Endothelial cell (in vitro differentiated cells): ENCODE measurements at regions not wholly inside any gene's neighbourhood (a gene's known extent, or its start where the extent isn't known, plus 50 kb on each side); places are given as distances from the start of the nearest gene placed in this dataset.

ENCODE experiments used
- DNase-seq: peaks from one replicate; pipeline ENCODE4 v3.0.0; 2021; ENCODE audit warnings: low spot score
- H3K27ac Mint-ChIP-seq: one replicate; pipeline ENCODE4 v1.8.0; 2021; ENCODE audit warnings: mixed read lengths, inconsistent platforms; ENCODE audit not compliant: unreplicated experiment
- H3K27me3 Mint-ChIP-seq: one replicate; pipeline ENCODE4 v1.8.0; 2021; ENCODE audit warnings: mild to moderate bottlenecking, moderate library complexity, mixed read lengths, inconsistent platforms; ENCODE audit not compliant: unreplicated experiment
- H3K36me3 Mint-ChIP-seq: one replicate; pipeline ENCODE4 v1.8.0; 2021; ENCODE audit warnings: mild to moderate bottlenecking, low read depth, mixed read lengths, inconsistent platforms; ENCODE audit not compliant: unreplicated experiment
- H3K4me1 Mint-ChIP-seq: one replicate; pipeline ENCODE4 v1.8.0; 2021; ENCODE audit warnings: mild to moderate bottlenecking, mixed read lengths, inconsistent platforms; ENCODE audit not compliant: unreplicated experiment
- H3K4me3 Mint-ChIP-seq: one replicate; pipeline ENCODE4 v1.8.0; 2021; ENCODE audit warnings: mild to moderate bottlenecking, mixed read lengths, inconsistent platforms; ENCODE audit not compliant: unreplicated experiment
- H3K9me3 Mint-ChIP-seq: one replicate; pipeline ENCODE4 v1.8.0; 2021; ENCODE audit warnings: mixed read lengths, inconsistent platforms; ENCODE audit not compliant: unreplicated experiment
- TF ChIP-seq, protein P1 (sequence below): fragments of 200-600 bp; sonication (generic); IDR thresholded peaks from one replicate; pipeline ENCODE4 v1.5.0; 2021; ENCODE audit warnings: antibody characterized with exemption; ENCODE audit not compliant: unreplicated experiment

DNA sequence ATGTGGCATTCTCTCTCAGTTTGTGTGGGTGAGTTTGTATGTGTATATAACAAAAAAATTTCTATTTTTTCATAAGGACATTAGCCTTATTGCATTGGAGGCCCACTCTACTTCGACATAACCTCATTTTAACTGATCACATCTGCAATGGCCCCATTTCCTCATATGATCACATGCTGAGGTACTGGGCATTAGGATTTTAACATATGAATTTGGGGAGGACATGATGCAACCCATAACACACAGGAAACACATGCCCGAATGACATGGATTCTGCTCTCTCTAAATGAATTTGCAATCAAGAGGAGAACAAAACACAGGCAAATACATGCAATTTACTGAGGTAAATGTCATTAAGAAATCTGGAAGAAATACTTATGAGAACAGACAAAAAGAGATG lies 92.1 kb upstream of the COX7C start:
- H3K27ac Mint-ChIP-seq: no peak overlapping the region
- H3K27me3 Mint-ChIP-seq: no peaks in the 10 kb centered on the region
- DNase-seq: no peak
- TF ChIP-seq, protein P1, sequence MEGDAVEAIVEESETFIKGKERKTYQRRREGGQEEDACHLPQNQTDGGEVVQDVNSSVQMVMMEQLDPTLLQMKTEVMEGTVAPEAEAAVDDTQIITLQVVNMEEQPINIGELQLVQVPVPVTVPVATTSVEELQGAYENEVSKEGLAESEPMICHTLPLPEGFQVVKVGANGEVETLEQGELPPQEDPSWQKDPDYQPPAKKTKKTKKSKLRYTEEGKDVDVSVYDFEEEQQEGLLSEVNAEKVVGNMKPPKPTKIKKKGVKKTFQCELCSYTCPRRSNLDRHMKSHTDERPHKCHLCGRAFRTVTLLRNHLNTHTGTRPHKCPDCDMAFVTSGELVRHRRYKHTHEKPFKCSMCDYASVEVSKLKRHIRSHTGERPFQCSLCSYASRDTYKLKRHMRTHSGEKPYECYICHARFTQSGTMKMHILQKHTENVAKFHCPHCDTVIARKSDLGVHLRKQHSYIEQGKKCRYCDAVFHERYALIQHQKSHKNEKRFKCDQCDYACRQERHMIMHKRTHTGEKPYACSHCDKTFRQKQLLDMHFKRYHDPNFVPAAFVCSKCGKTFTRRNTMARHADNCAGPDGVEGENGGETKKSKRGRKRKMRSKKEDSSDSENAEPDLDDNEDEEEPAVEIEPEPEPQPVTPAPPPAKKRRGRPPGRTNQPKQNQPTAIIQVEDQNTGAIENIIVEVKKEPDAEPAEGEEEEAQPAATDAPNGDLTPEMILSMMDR: no peak
- no peaks in the 10 kb centered on the region for H3K36me3 Mint-ChIP-seq
- H3K4me1 Mint-ChIP-seq: no peaks in the 10 kb centered on the region
- H3K9me3 Mint-ChIP-seq: no peaks in the 10 kb centered on the region
- H3K4me3 Mint-ChIP-seq: no peak overlapping the region

DNA sequence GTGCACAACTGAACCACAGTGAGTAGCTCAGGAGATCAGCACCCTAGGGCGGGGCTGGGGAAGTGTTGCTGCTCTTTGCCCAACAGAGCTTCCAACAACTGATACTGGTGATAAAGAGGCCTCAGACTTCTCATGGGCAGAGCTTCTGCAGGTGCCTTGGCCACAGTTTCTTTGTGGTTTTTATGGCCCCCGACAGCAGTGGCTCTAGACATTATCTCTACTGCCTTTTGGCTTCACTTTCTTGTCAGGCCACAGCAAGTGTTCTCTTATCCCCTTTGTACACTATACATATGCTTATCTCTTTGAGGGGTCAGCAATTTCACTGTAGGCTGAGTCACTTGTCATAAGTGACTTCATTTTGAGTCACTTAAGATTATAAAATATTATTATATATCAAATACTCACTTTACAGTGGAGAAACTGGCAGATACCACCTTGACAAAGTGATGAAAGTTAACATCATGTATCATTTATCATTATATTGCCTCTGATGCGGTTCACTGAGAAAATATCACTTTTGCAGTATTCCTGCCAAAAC lies 90.9 kb upstream of the COX7C start:
- TF ChIP-seq, protein P1: no peak
- H3K4me1 Mint-ChIP-seq: no peaks in the 10 kb centered on the region
- no peaks in the 10 kb centered on the region for H3K36me3 Mint-ChIP-seq
- H3K4me3 Mint-ChIP-seq: no peak overlapping the region
- no peak overlapping the region for H3K27ac Mint-ChIP-seq
- H3K27me3 Mint-ChIP-seq: no peaks in the 10 kb centered on the region
- DNase-seq: no peak
- H3K9me3 Mint-ChIP-seq: no peaks in the 10 kb centered on the region

DNA sequence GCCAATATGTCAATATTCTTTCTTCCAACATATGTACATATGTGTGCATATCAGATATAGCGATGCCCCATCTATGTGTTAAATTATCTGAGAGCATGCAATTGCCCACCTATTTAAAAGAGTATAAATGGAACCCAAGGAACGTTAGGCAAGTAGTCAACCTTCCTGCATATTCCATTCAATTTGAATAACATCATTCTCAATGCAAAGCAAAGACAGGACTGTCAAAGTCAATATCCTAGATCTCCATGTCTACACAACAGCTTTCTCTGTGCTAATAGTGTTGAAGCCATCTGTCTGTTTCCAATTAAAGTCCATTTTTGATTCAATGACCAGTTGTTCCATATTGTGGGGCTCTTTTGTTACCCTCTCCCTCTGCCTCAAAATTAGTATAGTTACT lies 85.3 kb upstream of the COX7C start:
- Mint-ChIP-seq H3K27me3 (no peaks in the 10 kb centered on the region), H3K36me3 (no peaks in the 10 kb centered on the region), H3K4me1 (no peaks in the 10 kb centered on the region), H3K9me3 (no peaks in the 10 kb centered on the region), H3K4me3 (no peak overlapping the region), H3K27ac (no peak overlapping the region)
- no peak for DNase-seq
- TF ChIP-seq, protein P1: no peak

DNA sequence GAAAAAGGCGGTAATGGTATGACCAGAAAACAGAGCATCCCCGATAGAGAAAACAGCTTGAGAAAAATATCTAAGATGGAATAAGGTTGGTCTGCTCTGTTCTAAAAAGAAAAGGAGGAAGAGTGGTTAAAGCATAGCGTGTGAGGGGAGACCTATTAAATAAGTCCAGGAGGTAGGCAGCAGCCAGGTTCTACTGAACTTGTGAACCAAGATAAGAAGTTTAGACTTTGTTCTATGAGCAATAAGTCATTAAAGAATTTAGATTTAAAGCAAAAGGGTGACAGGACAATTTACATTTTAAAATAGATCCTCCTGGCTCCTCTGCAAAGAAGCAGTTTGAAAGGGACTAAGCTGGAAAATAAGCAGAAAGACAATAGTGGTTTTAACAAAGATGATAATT lies 81.3 kb upstream of the COX7C start:
- Mint-ChIP-seq H3K27me3 (no peaks in the 10 kb centered on the region), H3K4me3 (no peak overlapping the region), H3K36me3 (no peaks in the 10 kb centered on the region), H3K4me1 (no peaks in the 10 kb centered on the region), H3K9me3 (no peaks in the 10 kb centered on the region), H3K27ac (no peak overlapping the region)
- TF ChIP-seq, protein P1: no peak
- no peak for DNase-seq

DNA sequence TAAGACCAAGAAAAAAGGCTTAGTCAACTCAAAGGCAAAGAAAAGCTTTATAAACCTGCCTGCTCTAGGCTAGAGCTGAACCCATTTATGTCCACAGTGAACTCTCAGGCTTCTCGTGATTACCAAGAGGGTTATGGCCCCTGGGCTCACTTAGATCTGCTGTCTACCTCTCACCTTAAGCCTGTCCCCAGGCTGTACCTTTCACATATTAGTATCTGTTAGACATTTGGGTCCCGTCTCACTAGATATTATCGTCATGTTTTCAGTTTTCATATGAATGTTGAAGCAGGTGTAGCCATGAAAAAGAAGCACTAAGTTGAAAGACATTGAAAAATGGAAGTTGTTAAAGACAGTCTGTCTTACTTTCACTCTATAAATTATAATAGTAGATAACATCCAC lies 75.2 kb upstream of the COX7C start:
- Mint-ChIP-seq H3K4me3 (no peak overlapping the region), H3K36me3 (no peaks in the 10 kb centered on the region), H3K27me3 (no peaks in the 10 kb centered on the region), H3K27ac (no peak overlapping the region), H3K9me3 (no peaks in the 10 kb centered on the region), H3K4me1 (no peaks in the 10 kb centered on the region)
- DNase-seq: no peak
- TF ChIP-seq, protein P1: no peak
